HG03442 (cell line): ENCODE measurements at regions not wholly inside any gene's neighbourhood (a gene's known extent, or its start where the extent isn't known, plus 50 kb on each side); places are given as distances from the start of the nearest gene placed in this dataset.
"Not testable (repeated sequence)": the region's sequence is repeated elsewhere in the genome, so short reads cannot be mapped to it uniquely, and the experiment has no call there.

ENCODE experiments used
- ATAC-seq: cut with Tn5 transposase; IDR thresholded peaks from one replicate; pipeline ENCODE4 v1.9.1; 2021; ENCODE audit warnings: mild to moderate bottlenecking, moderate library complexity; ENCODE audit not compliant: unreplicated experiment

- no peak for ATAC-seq
Measured at GRCh38 chr7:39824456-39825200, 125.4 kb upstream of the CDK13 start.

- ATAC-seq: no peak
Measured at GRCh38 chr7:39825401-39825980, 124.6 kb upstream of the CDK13 start.

GRCh38 chr7:39826166-39826565 is 123.9 kb upstream of the CDK13 start:
- ATAC-seq: no peak

GRCh38 chr7:39827571-39827970 is 122.5 kb upstream of the CDK13 start:
- ATAC-seq: no peak

- no peak for ATAC-seq
Measured at GRCh38 chr7:39829028-39829427, 121.0 kb upstream of the CDK13 start.

- no peak for ATAC-seq
Measured at GRCh38 chr7:39832519-39833085, 117.5 kb upstream of the CDK13 start.

GRCh38 chr7:39833180-39833799 is 116.8 kb upstream of the CDK13 start:
- peak; percentile 64 for ATAC-seq

GRCh38 chr7:39833865-39834634 is 116.0 kb upstream of the CDK13 start:
- not testable (repeated sequence) for ATAC-seq

GRCh38 chr7:39838326-39838725 is 111.7 kb upstream of the CDK13 start:
- no peak for ATAC-seq

- no peak for ATAC-seq
Measured at GRCh38 chr7:39845006-39845405, 105.0 kb upstream of the CDK13 start.

- no peak for ATAC-seq
Measured at GRCh38 chr7:39847227-39847626, 102.8 kb upstream of the CDK13 start.

GRCh38 chr7:39851466-39852045 is 98.5 kb upstream of the CDK13 start:
- no peak for ATAC-seq

GRCh38 chr7:39854616-39855324 is 95.3 kb upstream of the CDK13 start:
- ATAC-seq: peak; percentile 69

- no peak for ATAC-seq
Measured at GRCh38 chr7:39855325-39855674, 94.8 kb upstream of the CDK13 start.

GRCh38 chr7:39863675-39864322 is 86.3 kb upstream of the CDK13 start:
- ATAC-seq: not testable (repeated sequence)

GRCh38 chr7:39869888-39870522 is 80.1 kb upstream of the CDK13 start:
- not testable (repeated sequence) for ATAC-seq

GRCh38 chr7:39871610-39872009 is 78.4 kb upstream of the CDK13 start:
- not testable (repeated sequence) for ATAC-seq

- ATAC-seq: no peak
Measured at GRCh38 chr7:39880556-39880955, 69.5 kb upstream of the CDK13 start.

- no peak for ATAC-seq
Measured at GRCh38 chr7:39882148-39882784, 67.8 kb upstream of the CDK13 start.
